IMR-90 (cell line): ENCODE measurements at regions not wholly inside any gene's neighbourhood (a gene's known extent, or its start where the extent isn't known, plus 50 kb on each side); places are given as distances from the start of the nearest gene placed in this dataset.

Experiments used
- ATAC-seq: fragments of 200-7000 bp; cut with Tn5 transposase; 2 replicates; pipeline ENCODE4 v1.9.1; 2020; ENCODE audit warnings: low read depth, mild to moderate bottlenecking, moderate library complexity
- BruUV-seq: library from RNA; stranded (reverse); fragments of 400-500 nt; replicated peaks from 2 replicates; lab custom pipeline; 2021; lab: Mats Ljungman, UMichigan
- CTCF ChIA-PET: fragments of 300-600 bp; formaldehyde crosslinking; extraction: SDS; loops from one replicate; lab custom pipeline; 2021; ENCODE audit warnings: antibody characterized with exemption; lab: Yijun Ruan, JAX
- POLR2A ChIA-PET: fragments of 300-600 bp; sonication (Branson Sonifier 250); formaldehyde crosslinking; loops from one replicate; lab custom pipeline; 2022; ENCODE audit warnings: antibody characterized with exemption; ENCODE audit not compliant: unreplicated experiment; lab: Charles Lee
- DNase-seq: peaks from one replicate; pipeline ENCODE4 v3.0.0; 2013
- H2AFZ ChIP-seq: replicated peaks from 2 replicates; pipeline ENCODE3; 2013; ENCODE audit warnings: low read length, mild to moderate bottlenecking; ENCODE audit not compliant: poor library complexity
- H2AK5ac ChIP-seq: 2 replicates; pipeline ENCODE4 v1.6.1; 2013; ENCODE audit warnings: low read depth, low read length, inconsistent platforms
- H2AK9ac ChIP-seq: replicated peaks from 2 replicates; pipeline ENCODE3; 2013; ENCODE audit warnings: mild to moderate bottlenecking, low read depth, low read length, moderate library complexity; ENCODE audit not compliant: poor library complexity
- H2BK120ac ChIP-seq: 2 replicates; pipeline ENCODE4 v1.6.1; 2013; ENCODE audit warnings: low read depth, low read length, inconsistent platforms
- H2BK15ac ChIP-seq: 3 replicates; pipeline ENCODE4 v1.6.1; 2013; ENCODE audit warnings: low read depth, low read length, inconsistent platforms
- H2BK20ac ChIP-seq: 2 replicates; pipeline ENCODE4 v1.6.1; 2013; ENCODE audit warnings: low read depth, mild to moderate bottlenecking, inconsistent platforms, low read length, moderate library complexity
- H2BK5ac ChIP-seq: 2 replicates; pipeline ENCODE4 v1.6.1; 2013; ENCODE audit warnings: mild to moderate bottlenecking, low read depth, low read length, inconsistent platforms; ENCODE audit not compliant: poor library complexity, severe bottlenecking
- H3K14ac ChIP-seq: replicated peaks from 2 replicates; pipeline ENCODE4 v1.6.1; 2013; ENCODE audit warnings: low read depth, low read length, inconsistent platforms
- H3K18ac ChIP-seq: 2 replicates; pipeline ENCODE4 v1.6.1; 2013; ENCODE audit warnings: low read depth, low read length, control low read depth
- H3K23ac ChIP-seq: 2 replicates; pipeline ENCODE4 v1.6.1; 2013; ENCODE audit warnings: low read depth, low read length, inconsistent platforms
- H3K27ac ChIP-seq: 2 replicates; pipeline ENCODE4 v1.5.1; 2013; ENCODE audit warnings: mild to moderate bottlenecking, control low read depth, low read length; ENCODE audit not compliant: insufficient read depth
- H3K27me3 ChIP-seq: 2 replicates; pipeline ENCODE4 v1.6.1; 2013; ENCODE audit warnings: low read length; ENCODE audit not compliant: control insufficient read depth, insufficient read depth
- H3K36me3 ChIP-seq: 2 replicates; pipeline ENCODE4 v1.6.1; 2013; ENCODE audit warnings: low read length, mixed read lengths; ENCODE audit not compliant: control insufficient read depth, insufficient read depth
- H3K4ac ChIP-seq: 2 replicates; pipeline ENCODE4 v1.6.1; 2013; ENCODE audit warnings: low read depth, low read length, inconsistent platforms
- H3K4me1 ChIP-seq: 2 replicates; pipeline ENCODE4 v1.6.1; 2013; ENCODE audit warnings: low read length, mixed read lengths; ENCODE audit not compliant: control insufficient read depth, insufficient read depth
- H3K4me2 ChIP-seq: 2 replicates; pipeline ENCODE4 v1.6.1; 2013; ENCODE audit warnings: low read depth, mild to moderate bottlenecking, control low read depth, low read length, moderate library complexity
- H3K4me3 ChIP-seq: 2 replicates; pipeline ENCODE4 v1.5.1; 2013; ENCODE audit warnings: low read depth, mild to moderate bottlenecking, control low read depth, low read length, moderate library complexity; ENCODE audit not compliant: insufficient read depth
- H3K56ac ChIP-seq: 2 replicates; pipeline ENCODE4 v1.6.1; 2013; ENCODE audit warnings: low read length, inconsistent platforms; ENCODE audit not compliant: insufficient read depth; ENCODE audit errors: extremely low read depth
- H3K79me1 ChIP-seq, 2 experiments: 2 replicates each; pipeline ENCODE4 v1.6.1; 2013; ENCODE audit warnings: low read length in 2 of 2, inconsistent platforms in 1 of 2, low read depth in 1 of 2
- H3K9ac ChIP-seq: 2 replicates; pipeline ENCODE4 v1.6.1; 2013; ENCODE audit warnings: low read depth, low read length, control low read depth
- H3K9me1 ChIP-seq: 2 replicates; pipeline ENCODE4 v1.6.1; 2013; ENCODE audit warnings: low read length, inconsistent platforms; ENCODE audit not compliant: insufficient read depth
- H3K9me3 ChIP-seq: 2 replicates; pipeline ENCODE4 v1.6.1; 2013; ENCODE audit warnings: low read length; ENCODE audit not compliant: control insufficient read depth, insufficient read depth
- H4K20me1 ChIP-seq: 2 replicates; pipeline ENCODE4 v1.6.1; 2013; ENCODE audit warnings: low read length, inconsistent platforms; ENCODE audit not compliant: insufficient read depth
- H4K5ac ChIP-seq: 2 replicates; pipeline ENCODE4 v1.6.1; 2013; ENCODE audit warnings: mild to moderate bottlenecking, low read depth, low read length, control low read depth
- H4K8ac ChIP-seq, 2 experiments: 2 replicates each; pipeline ENCODE4 v1.6.1; 2013; ENCODE audit warnings: low read depth in 2 of 2, low read length in 2 of 2, control low read depth in 1 of 2, inconsistent platforms in 1 of 2
- H4K91ac ChIP-seq: 2 replicates; pipeline ENCODE4 v1.6.1; 2013; ENCODE audit warnings: low read depth, low read length, inconsistent platforms; ENCODE audit not compliant: insufficient read depth
- CHD1 ChIP-seq: IDR thresholded peaks from 2 replicates; pipeline ENCODE4 v1.6.1; 2012; ENCODE audit warnings: low read depth, low read length, improper control_type of control experiment
- ELK1 ChIP-seq: fragments of 150-350 bp; IDR thresholded peaks from 2 replicates; pipeline ENCODE4 v1.6.1; 2016; ENCODE audit warnings: low read depth, mild to moderate bottlenecking, low read length, moderate library complexity, borderline replicate concordance
- MAFK ChIP-seq: IDR thresholded peaks from 2 replicates; pipeline ENCODE4 v1.6.1; 2012; ENCODE audit warnings: low read depth, low read length, improper control_type of control experiment
- POLR2A ChIP-seq: IDR thresholded peaks from 2 replicates; pipeline ENCODE4 v1.6.1; 2012; ENCODE audit warnings: mild to moderate bottlenecking, low read depth, low read length
- RAD21 ChIP-seq: IDR thresholded peaks from 2 replicates; pipeline ENCODE4 v1.6.1; 2012; ENCODE audit warnings: low read length, improper control_type of control experiment
- SMC3 ChIP-seq: fragments of 150-350 bp; IDR thresholded peaks from 2 replicates; pipeline ENCODE4 v1.6.1; 2016; ENCODE audit warnings: low read depth, mild to moderate bottlenecking, antibody characterized with exemption, low read length, moderate library complexity
- WGBS, 2 experiments: methylation state at CpG; one replicate each; pipeline versions ENCODE4 v1.1.5 to v1.1.7; 2013; ENCODE audit warnings: missing lambda C conversion rate in 2 of 2; ENCODE audit not compliant: insufficient read length in 1 of 2; ENCODE audit errors: extremely low coverage in 2 of 2; 5-methylcytosine and 5-hydroxymethylcytosine counted together
- dilution Hi-C: fragments of 300-500 bp; cut with HindIII; formaldehyde crosslinking; loops from one replicate; pipeline ENCODE4 v1.14.3; 2018; ENCODE audit warnings: low sequenced_read_pairs; ENCODE audit not compliant: unreplicated experiment
- in situ Hi-C: fragments of 300-500 bp; cut with MboI; formaldehyde crosslinking; loops from 3 replicates; pipeline ENCODE4 v1.14.3; 2019; ENCODE audit warnings: low sequenced_read_pairs, inconsistent platforms, mixed read lengths
- intact Hi-C: fragments of 100-400 bp; cut with micrococcal nuclease; formaldehyde crosslinking; loops from 2 replicates; pipeline ENCODE4 v1.10.0; 2022

GRCh38 chr12:111184161-111184560 is 184.7 kb downstream of the PHETA1 start:
- dilution Hi-C loops (no loop called here), intact Hi-C loops (no loop called here), in situ Hi-C loops (no loop called here)
- Histone ChIP-seq H3K4me1 (no peaks in the 10 kb centered on the region), H3K56ac (no peak overlapping the region), H4K91ac (no peak overlapping the region), H3K9me1 (no peaks in the 10 kb centered on the region; the same call in 1 of the 2 replicates), H2BK20ac (no peak overlapping the region), H2BK15ac (no peak overlapping the region), H2BK120ac (no peak overlapping the region), H2AFZ (no peak overlapping the region), H3K9me3 (no peaks in the 10 kb centered on the region), H2BK5ac (no peak overlapping the region), H4K8ac (no peak overlapping the region), H3K4ac (no peak overlapping the region), H4K5ac (no peak overlapping the region), H3K9ac (no peak overlapping the region), H4K20me1 (no peaks in the 10 kb centered on the region), H3K27me3 (peaks cover 21% of the 10 kb centered on the region), H3K18ac (no peak overlapping the region), H3K4me2 (no peak overlapping the region), H3K14ac (no peak overlapping the region), H3K36me3 (no peaks in the 10 kb centered on the region), H3K4me3 (no peak overlapping the region), H3K27ac (no peak overlapping the region), H2AK9ac (no peak overlapping the region), H2AK5ac (no peak overlapping the region), H3K23ac (no peak overlapping the region), H3K79me1 (no peaks in the 10 kb centered on the region)
- BruUV-seq, result no TSS peak
- POLR2A ChIA-PET, result no interaction called here
- no peak for TF ChIP-seq CHD1
- no peak for TF ChIP-seq MAFK
- TF ChIP-seq POLR2A, result no peak
- no peak for TF ChIP-seq SMC3
- no peak for TF ChIP-seq RAD21
- no peak for TF ChIP-seq ELK1
- WGBS, 2 experiments, result no CpG with 5 or more reads among the region's 1 CpG
- CTCF ChIA-PET, result no interaction called here
- DNase-seq (no peak), ATAC-seq (no peak)
